HL-60 (cell line): ENCODE measurements at regions not wholly inside any gene's neighbourhood (a gene's known extent, or its start where the extent isn't known, plus 50 kb on each side); places are given as distances from the start of the nearest gene placed in this dataset.

Experiments
- DNase-seq, 2 experiments: peaks; one replicate each; pipeline ENCODE4 v3.0.0-alpha.2; 2010 to 2020; ENCODE audit warnings: low read depth in 1 of 2, low spot score in 1 of 2
- H3K27ac ChIP-seq: fragments of 250-450 bp; sonication (Bioruptor Pico); replicated peaks from 2 replicates; pipeline ENCODE4 v1.5.1; 2020; ENCODE audit warnings: mild to moderate bottlenecking, moderate library complexity
- H3K27me3 ChIP-seq: fragments of 250-450 bp; sonication (Bioruptor Pico); 2 replicates; pipeline ENCODE4 v1.5.1; 2021; ENCODE audit warnings: mild to moderate bottlenecking, moderate library complexity; ENCODE audit not compliant: insufficient read depth, poor library complexity, severe bottlenecking
- H3K4me3 ChIP-seq: replicated peaks from 2 replicates; pipeline ENCODE4 v1.5.1; 2011; ENCODE audit warnings: mild to moderate bottlenecking, control low read depth, low read length; ENCODE audit not compliant: insufficient read depth
- CTCF ChIP-seq: IDR thresholded peaks from one replicate; pipeline ENCODE4 v1.5.1; 2011; ENCODE audit warnings: low read length, control low read depth, inconsistent platforms; ENCODE audit not compliant: insufficient read depth
- GABPA ChIP-seq: IDR thresholded peaks from 2 replicates; pipeline ENCODE4 v1.6.1; 2012; ENCODE audit warnings: low read depth
- POLR2AphosphoS5 ChIP-seq: IDR thresholded peaks from 2 replicates; pipeline ENCODE4 v1.6.1; 2012; ENCODE audit warnings: low read depth
- REST ChIP-seq: IDR thresholded peaks from 2 replicates; pipeline ENCODE4 v1.6.1; 2012; ENCODE audit warnings: low read depth; ENCODE audit not compliant: insufficient replicate concordance
- SPI1 ChIP-seq: IDR thresholded peaks from 2 replicates; pipeline ENCODE4 v1.6.1; 2012; ENCODE audit warnings: low read depth, mild to moderate bottlenecking, borderline replicate concordance

DNA sequence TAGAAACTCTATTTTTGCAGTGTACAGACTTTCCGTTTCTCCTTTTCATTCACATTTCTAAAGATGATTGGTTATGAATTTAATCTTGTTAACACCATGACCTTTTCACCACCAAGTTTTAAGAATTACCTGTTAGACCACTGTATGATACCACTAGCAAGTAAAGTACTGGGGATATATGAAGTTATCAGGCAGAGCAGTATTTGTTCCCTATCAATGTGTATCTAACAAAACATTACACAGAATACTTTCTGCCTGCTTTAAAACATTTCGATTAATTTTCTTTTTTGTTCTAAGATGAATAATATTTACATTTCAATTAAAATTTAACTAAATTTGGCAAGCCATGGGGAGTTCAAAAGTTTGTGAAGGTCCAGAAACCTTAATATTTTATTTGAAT, 49.9 kb upstream of the AHR start:
- Histone ChIP-seq H3K27me3 (no peaks in the 10 kb centered on the region), H3K27ac (no peak overlapping the region), H3K4me3 (no peak overlapping the region)
- no peak for DNase-seq
- TF ChIP-seq GABPA, result no peak
- TF ChIP-seq CTCF, result no peak
- no peak for TF ChIP-seq POLR2AphosphoS5
- TF ChIP-seq SPI1, result no peak
- no peak for TF ChIP-seq REST
